ENCODE measurements at regions not wholly inside any gene's neighbourhood (a gene's known extent, or its start where the extent isn't known, plus 50 kb on each side); places are given as distances from the start of the nearest gene placed in this dataset.
"Not testable (repeated sequence)": the region's sequence is repeated elsewhere in the genome, so short reads cannot be mapped to it uniquely, and the experiment has no call there.

- not testable (repeated sequence) for H3K4me1 Mint-ChIP-seq; H3K36me3 Mint-ChIP-seq (ENCODE audit: low read depth); H3K27ac Mint-ChIP-seq; H3K27me3 Mint-ChIP-seq (ENCODE audit: low read depth, poor library complexity); DNase-seq; H3K4me3 Mint-ChIP-seq
- peaks cover 33% of the 10 kb centered on the region for H3K9me3 Mint-ChIP-seq
These were observed 401.4 kb downstream of the RPIA start for GRCh38 chr2:89092911-89093310.

DNA sequence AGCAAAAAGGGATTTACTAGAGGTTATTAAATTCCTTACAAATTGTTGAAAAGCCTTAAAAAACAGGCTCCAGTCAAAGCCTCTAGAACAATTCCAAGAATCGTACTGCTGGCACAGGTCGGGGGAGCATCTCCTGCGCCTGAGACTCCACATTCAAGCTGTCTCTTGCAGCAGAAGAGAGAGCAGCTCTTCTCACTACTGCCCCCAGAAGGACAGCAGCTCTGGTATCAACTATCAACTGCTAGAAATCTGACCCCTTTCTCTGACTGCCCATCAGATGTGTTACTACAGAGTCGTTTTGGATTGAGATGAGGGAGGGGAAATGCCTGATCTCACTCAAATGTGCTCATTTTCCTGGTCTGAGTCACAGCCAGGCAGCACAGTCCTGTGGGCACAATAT lies 403.6 kb downstream of the RPIA start:
- not testable (repeated sequence) for H3K4me1 Mint-ChIP-seq; H3K4me3 Mint-ChIP-seq; DNase-seq; H3K27me3 Mint-ChIP-seq (ENCODE audit: low read depth, poor library complexity); H3K36me3 Mint-ChIP-seq (ENCODE audit: low read depth); H3K27ac Mint-ChIP-seq
- H3K9me3 Mint-ChIP-seq = peaks cover 30% of the 10 kb centered on the region

- H3K4me1 Mint-ChIP-seq; H3K27me3 Mint-ChIP-seq (ENCODE audit: low read depth, poor library complexity); H3K27ac Mint-ChIP-seq; H3K4me3 Mint-ChIP-seq; DNase-seq; H3K36me3 Mint-ChIP-seq (ENCODE audit: low read depth): not testable (repeated sequence)
- peaks cover 21% of the 10 kb centered on the region for H3K9me3 Mint-ChIP-seq
These were observed 411.1 kb downstream of the RPIA start for GRCh38 chr2:89102587-89102986.

- H3K27me3 Mint-ChIP-seq (ENCODE audit: low read depth, poor library complexity); DNase-seq; H3K4me3 Mint-ChIP-seq; H3K27ac Mint-ChIP-seq; H3K4me1 Mint-ChIP-seq; H3K36me3 Mint-ChIP-seq (ENCODE audit: low read depth): not testable (repeated sequence)
- H3K9me3 Mint-ChIP-seq = peaks cover 22% of the 10 kb centered on the region
These were observed 415.0 kb downstream of the RPIA start for GRCh38 chr2:89106369-89107019.

DNA sequence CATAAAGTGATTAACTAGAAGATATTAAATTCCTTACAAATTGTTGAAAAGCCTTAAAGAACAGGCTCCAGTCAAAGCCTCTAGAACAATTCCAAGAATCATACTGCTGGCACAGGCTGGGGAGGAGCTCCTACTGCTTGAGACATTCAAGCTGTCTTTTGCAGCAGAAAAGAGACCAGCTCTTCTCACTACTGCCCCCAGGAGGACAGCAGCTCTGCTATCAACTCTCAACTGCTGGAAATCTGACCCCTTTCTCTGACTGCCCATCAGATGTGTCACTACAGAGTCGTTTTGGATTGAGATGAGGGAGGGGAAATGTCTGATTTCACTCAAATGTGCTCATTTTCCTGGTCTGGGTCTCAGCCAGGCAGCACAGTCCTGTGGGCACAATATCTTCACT lies 421.0 kb downstream of the RPIA start:
- not testable (repeated sequence) for H3K4me3 Mint-ChIP-seq; H3K27me3 Mint-ChIP-seq (ENCODE audit: low read depth, poor library complexity); H3K4me1 Mint-ChIP-seq; H3K27ac Mint-ChIP-seq; H3K36me3 Mint-ChIP-seq (ENCODE audit: low read depth); DNase-seq
- peaks cover 30% of the 10 kb centered on the region for H3K9me3 Mint-ChIP-seq

DNA sequence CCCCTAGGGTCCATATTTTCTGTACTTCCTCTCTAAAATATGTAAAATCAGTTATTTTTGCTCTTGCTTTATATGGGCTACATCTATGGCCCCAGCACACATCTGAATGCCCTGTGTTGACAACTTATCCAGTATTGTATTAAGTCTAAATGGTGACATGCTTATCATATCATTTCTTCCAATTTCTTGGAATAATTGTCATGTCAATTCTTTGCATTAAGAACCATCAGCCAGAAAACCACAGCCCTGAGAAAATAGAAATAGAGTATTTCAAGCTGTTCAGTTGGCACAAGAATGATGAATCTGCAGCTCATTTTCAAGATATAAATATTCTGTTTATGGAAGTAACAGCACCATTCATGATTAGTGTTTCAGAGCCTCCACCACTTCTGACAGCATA lies 421.8 kb downstream of the RPIA start:
- H3K9me3 Mint-ChIP-seq = peaks cover 30% of the 10 kb centered on the region
- not testable (repeated sequence) for H3K36me3 Mint-ChIP-seq (ENCODE audit: low read depth); H3K4me3 Mint-ChIP-seq; DNase-seq; H3K4me1 Mint-ChIP-seq; H3K27me3 Mint-ChIP-seq (ENCODE audit: low read depth, poor library complexity); H3K27ac Mint-ChIP-seq

DNA sequence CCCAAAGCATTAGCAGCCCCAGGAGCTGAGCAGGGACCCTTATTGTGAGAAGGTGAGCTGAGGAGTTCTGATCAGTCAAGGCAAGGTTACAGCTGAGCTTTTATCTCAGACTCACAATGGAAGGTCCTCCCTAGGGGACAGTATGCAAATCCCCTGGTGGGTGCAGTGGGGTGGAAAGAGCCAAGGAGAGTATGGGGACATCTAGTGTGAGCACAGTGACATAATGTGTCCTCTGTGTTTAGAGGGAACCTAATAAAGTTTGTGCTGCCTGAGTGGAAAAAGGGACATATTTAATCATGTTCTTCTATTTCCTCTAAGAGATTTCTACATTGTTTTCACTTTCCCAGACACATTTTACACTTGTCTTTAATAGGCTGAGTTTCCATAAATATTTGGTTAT lies 438.0 kb downstream of the RPIA start:
- not testable (repeated sequence) for H3K27ac Mint-ChIP-seq; H3K4me1 Mint-ChIP-seq; H3K4me3 Mint-ChIP-seq; H3K27me3 Mint-ChIP-seq (ENCODE audit: low read depth, poor library complexity); H3K36me3 Mint-ChIP-seq (ENCODE audit: low read depth); DNase-seq
- H3K9me3 Mint-ChIP-seq = peaks cover 48% of the 10 kb centered on the region

DNA sequence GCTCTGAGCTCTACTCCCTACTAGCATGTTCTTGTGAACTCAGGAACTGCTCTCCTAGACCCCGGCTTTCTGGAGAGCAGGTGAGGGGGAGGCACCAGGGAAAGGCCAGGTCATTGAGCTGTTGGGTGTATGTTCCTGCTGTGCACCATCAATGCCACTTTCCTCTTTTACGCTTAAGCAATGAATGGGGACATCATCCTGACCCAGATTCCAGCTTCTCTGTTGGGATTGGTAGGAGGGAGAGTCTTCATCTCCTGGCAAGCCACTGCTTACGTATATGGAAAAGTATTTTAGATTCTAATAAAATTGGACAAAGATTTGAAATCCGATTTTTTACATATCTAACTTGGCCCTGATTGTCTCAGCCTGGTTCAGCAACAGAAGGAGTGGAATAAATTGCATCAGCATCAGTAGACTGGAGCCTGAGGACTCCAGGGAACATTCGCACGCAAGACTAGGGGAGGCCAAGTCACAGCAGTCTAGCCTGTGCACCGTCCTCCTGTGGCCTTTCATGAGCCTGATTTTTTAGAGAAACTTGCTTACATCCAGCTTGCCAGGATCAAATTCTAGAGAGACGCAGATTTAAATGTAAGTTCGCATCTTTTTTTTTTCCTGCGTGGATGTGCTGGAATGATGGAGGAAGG lies 439.3 kb downstream of the RPIA start:
- not testable (repeated sequence) for DNase-seq; H3K4me3 Mint-ChIP-seq; H3K4me1 Mint-ChIP-seq; H3K27me3 Mint-ChIP-seq (ENCODE audit: low read depth, poor library complexity); H3K36me3 Mint-ChIP-seq (ENCODE audit: low read depth); H3K27ac Mint-ChIP-seq
- peaks cover 55% of the 10 kb centered on the region for H3K9me3 Mint-ChIP-seq

DNA sequence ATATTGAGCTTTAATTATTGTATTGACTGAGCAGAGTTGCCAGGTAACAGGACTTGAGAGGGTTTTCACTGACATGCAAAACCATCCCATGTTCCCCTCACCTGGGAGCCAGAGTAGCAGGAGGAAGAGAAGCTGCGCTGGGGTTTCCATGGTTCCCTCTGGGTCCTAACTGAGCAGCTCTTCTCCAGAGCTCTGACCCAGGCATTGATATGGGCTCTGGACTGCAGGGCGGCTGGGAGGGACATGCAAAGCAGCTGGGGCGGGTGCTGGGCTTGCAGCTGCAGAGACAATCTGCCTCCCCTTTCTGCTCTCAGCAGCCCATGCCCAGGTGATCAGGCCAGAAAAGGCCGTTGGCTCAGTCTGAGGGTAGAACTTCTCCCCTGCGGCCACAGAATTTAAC lies 451.5 kb downstream of the RPIA start:
- H3K27me3 Mint-ChIP-seq (ENCODE audit: low read depth, poor library complexity); H3K36me3 Mint-ChIP-seq (ENCODE audit: low read depth); H3K27ac Mint-ChIP-seq; H3K4me1 Mint-ChIP-seq; DNase-seq; H3K4me3 Mint-ChIP-seq: not testable (repeated sequence)
- peaks cover 49% of the 10 kb centered on the region for H3K9me3 Mint-ChIP-seq

DNA sequence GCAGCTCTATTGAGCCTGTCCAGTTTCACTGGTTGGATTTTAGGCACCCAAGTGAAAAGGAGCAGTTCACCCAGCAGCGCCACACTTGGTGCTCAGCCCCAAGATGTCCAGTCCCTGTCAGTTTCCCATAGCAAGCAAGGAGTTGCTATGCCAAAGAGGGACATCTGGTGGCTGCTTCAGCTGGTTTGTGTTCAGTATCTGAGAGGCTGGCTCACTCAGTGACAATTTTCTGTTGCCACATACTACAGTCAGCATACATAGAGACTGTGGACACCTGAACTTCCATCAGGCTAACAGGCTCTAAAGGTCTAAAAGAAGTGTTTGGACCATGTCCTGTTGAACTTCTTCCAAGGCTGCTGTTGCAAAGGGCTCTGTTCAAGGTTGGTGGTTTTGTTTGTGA lies 453.9 kb downstream of the RPIA start:
- H3K4me3 Mint-ChIP-seq; H3K27ac Mint-ChIP-seq; H3K4me1 Mint-ChIP-seq; H3K27me3 Mint-ChIP-seq (ENCODE audit: low read depth, poor library complexity); DNase-seq; H3K36me3 Mint-ChIP-seq (ENCODE audit: low read depth): not testable (repeated sequence)
- H3K9me3 Mint-ChIP-seq = peaks cover 53% of the 10 kb centered on the region

GRCh38 chr2:89148256-89148655 lies 456.8 kb downstream of the RPIA start:
- not testable (repeated sequence) for H3K4me1 Mint-ChIP-seq; H3K36me3 Mint-ChIP-seq (ENCODE audit: low read depth); H3K27ac Mint-ChIP-seq; H3K27me3 Mint-ChIP-seq (ENCODE audit: low read depth, poor library complexity); DNase-seq; H3K4me3 Mint-ChIP-seq
- H3K9me3 Mint-ChIP-seq = peaks cover 54% of the 10 kb centered on the region

DNA sequence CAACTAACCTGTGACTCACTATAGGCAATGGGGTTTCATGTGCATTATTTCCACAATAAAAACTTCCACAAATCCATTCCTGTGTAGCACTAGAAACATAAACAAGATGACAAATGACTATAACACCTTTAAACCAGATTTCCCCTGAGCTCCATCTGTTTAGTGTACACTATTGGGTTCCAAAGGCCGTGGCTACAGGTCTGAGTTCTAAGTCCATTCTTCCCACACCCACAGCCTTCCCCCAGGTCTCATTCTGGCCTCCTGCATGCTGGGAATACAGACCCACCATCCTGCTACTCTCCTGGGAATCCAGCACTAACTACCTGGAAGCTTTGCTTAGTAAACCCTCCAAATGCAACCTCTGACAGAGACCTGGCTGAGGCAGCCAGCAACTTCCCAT lies 460.2 kb downstream of the RPIA start:
- not testable (repeated sequence) for H3K4me3 Mint-ChIP-seq; DNase-seq; H3K36me3 Mint-ChIP-seq (ENCODE audit: low read depth); H3K27me3 Mint-ChIP-seq (ENCODE audit: low read depth, poor library complexity); H3K27ac Mint-ChIP-seq; H3K4me1 Mint-ChIP-seq
- H3K9me3 Mint-ChIP-seq = peaks cover 41% of the 10 kb centered on the region

DNA sequence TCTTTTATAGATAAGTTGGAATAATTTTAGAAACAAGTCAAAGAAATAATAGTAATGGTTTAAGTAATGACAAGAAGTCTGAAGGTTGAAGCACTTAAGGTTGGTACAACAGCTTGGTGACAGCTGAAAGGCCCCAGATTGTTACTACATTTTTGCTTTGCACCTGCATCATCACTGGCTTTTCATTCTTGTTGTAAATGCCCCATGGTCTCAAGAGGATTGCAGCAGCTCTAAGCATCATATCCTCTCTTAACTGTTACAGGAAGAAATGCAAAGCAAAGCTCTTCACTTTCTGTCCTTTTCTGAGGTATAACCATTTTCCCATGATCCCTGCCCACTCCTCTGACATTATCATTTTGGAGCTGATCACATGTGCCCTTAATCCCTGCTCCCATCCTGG lies 461.0 kb downstream of the RPIA start:
- not testable (repeated sequence) for H3K36me3 Mint-ChIP-seq (ENCODE audit: low read depth); H3K27ac Mint-ChIP-seq; DNase-seq; H3K27me3 Mint-ChIP-seq (ENCODE audit: low read depth, poor library complexity); H3K4me1 Mint-ChIP-seq; H3K4me3 Mint-ChIP-seq
- peaks cover 41% of the 10 kb centered on the region for H3K9me3 Mint-ChIP-seq

GRCh38 chr2:89153210-89153609 lies 461.7 kb downstream of the RPIA start:
- not testable (repeated sequence) for H3K36me3 Mint-ChIP-seq (ENCODE audit: low read depth); H3K27ac Mint-ChIP-seq; H3K4me1 Mint-ChIP-seq; H3K27me3 Mint-ChIP-seq (ENCODE audit: low read depth, poor library complexity); H3K4me3 Mint-ChIP-seq; DNase-seq
- peaks cover 36% of the 10 kb centered on the region for H3K9me3 Mint-ChIP-seq

DNA sequence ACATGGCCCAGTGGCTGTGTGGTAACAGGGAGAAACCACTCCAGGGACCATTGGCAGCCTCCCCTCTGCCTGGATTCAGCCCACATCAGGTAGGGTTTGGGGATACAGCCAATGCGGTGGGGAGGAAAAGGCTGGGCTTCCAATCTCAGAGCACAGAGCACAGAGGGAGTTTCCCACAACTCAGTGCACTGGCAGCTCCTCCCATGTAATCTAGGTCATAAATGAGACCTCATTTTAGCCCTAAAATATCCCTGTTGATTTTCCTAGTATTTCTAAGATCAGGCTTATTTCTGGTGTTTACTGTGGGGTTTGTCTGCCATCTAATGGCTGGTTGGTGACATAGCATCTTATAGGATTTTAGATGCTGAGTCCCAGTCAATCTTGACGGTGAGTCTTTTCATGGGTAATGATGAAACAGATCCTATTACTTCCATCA lies 462.8 kb downstream of the RPIA start:
- H3K4me3 Mint-ChIP-seq, H3K27ac Mint-ChIP-seq: not testable (repeated sequence)

More for the DNA sequence above, 462.8 kb downstream of the RPIA start:
- DNase-seq; H3K36me3 Mint-ChIP-seq (ENCODE audit: low read depth); H3K27me3 Mint-ChIP-seq (ENCODE audit: low read depth, poor library complexity); H3K4me1 Mint-ChIP-seq: not testable (repeated sequence)
- peaks cover 33% of the 10 kb centered on the region for H3K9me3 Mint-ChIP-seq
